IPS DF 4.7 (cell line): ENCODE measurements at regions not wholly inside any gene's neighbourhood (a gene's known extent, or its start where the extent isn't known, plus 50 kb on each side); places are given as distances from the start of the nearest gene placed in this dataset.

Experiments
- DNase-seq: peaks from one replicate; pipeline ENCODE4 v3.0.0-alpha.2; 2013; ENCODE audit warnings: low spot score; ENCODE audit errors: extremely low read depth

DNA sequence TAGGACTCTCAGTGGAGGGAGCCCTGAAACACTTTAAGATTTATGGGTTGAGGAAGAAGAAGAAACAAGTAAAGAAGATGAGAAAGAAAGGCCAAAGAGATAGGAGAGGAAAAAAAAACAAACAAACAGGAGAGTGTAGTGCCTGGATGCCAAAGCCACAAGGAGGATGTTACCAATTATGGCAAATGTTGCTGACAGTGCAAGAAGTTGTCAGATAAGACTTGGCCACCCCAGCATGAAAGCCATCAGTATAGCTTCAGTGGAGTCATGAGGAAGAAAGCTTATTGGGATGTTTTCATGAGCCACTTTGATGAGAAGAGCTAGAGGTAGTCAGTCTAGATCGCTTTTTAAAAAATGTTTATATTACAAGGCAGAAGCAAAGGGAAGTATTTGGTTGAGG is 380.2 kb upstream of the ADGRL4 start:
- DNase-seq: no peak

DNA sequence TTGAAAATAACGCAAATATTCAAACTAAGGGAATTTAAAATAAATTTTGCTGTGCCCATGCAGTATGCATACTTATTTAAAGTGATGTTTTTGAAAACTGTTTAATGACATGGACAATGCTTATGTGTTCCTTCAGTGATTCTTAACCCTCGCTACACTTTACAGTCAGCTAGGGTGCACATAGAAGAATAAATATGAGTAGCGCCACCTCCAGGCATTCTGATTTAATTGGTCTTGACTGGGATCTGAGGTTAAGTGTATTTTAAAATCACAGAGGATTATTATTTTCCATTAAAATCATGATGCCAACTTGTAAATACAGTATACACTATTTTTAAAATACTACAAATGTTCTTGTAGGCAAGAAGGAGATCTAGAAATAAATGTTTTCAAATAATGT is 373.5 kb upstream of the ADGRL4 start:
- DNase-seq: no peak

DNA sequence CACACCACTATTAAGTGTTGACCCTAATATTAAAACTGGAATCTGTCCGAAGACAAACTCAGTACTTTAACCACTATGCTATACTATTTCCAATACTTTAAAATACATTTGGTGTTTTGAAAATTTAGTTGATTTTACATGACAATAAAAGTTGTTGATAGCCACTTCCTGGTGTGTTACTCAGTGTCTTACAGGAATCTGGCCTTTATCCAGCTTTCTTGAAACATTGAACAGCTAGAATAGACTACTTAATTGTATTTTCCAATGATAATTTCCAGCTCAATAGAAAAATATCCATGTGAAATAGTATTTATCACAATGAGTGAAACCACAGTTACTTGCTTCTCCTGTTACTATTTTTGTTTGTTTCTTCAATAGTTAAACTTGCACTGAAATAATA is 369.6 kb upstream of the ADGRL4 start:
- DNase-seq: no peak

DNA sequence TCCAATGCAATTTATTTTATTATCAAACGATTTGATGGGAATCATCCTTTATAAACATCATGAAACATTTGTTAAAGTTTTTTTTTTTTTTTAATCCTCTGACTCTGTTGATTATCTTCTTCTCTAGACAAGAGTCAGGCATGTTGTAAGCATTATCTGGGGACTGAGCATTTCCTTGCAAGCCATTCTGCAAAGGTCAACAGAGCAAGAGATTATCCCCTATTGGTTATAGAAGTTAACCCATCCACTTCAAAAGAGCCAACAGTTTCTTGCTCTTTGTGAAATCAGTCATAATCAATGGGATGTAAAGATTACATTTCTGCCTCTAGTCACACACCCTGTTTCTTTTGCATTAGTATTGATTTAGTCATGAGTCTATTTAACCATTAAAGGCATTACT is 368.8 kb upstream of the ADGRL4 start:
- no peak for DNase-seq

DNA sequence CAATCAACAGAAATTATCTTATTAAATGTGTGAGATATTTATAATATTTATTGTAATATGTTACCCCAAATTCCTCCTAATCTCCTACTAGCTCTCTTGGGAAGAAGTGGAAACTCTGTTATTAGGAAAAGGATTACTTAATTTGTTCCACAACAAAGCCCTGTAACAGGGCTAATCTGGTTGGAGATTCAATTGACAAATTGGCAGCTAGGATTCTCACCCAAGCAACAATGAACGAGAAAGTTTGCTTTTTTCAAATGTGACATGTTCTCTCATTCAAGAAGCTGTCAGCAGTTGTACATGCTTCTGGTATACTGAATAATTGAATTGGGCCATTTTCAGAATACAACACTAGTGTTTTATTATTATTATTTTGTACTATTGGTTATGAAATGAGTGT is 367.9 kb upstream of the ADGRL4 start:
- DNase-seq: no peak

DNA sequence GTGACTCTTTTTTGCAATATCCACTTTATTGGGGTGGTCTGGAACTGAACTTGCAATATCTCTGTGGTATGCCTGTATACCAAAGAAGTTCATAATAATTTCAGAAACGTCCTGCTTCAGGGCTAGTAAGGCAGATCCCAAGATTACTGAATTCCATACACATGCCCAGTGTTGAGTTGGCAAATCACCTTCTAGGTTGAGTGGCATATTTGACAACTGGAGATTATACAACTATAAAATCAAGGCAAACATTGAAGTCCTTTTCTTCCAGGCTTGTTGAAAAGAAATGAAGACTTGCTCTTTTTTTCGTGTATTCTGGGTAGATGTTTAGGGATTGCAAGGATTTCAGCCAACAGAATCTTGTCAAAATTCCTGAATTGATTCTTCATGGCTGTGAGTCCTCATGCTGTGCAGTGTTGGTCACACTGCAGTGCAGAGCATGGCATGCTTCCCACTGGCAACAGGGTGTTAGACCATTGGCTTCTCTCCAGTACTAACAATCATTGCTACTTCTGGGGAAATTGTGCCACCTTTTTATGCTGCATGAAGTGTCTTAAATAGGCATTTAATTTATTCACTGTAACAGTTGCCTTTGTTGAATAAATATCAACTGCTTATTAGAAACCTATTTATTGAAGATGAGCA is 367.1 kb upstream of the ADGRL4 start:
- no peak for DNase-seq

DNA sequence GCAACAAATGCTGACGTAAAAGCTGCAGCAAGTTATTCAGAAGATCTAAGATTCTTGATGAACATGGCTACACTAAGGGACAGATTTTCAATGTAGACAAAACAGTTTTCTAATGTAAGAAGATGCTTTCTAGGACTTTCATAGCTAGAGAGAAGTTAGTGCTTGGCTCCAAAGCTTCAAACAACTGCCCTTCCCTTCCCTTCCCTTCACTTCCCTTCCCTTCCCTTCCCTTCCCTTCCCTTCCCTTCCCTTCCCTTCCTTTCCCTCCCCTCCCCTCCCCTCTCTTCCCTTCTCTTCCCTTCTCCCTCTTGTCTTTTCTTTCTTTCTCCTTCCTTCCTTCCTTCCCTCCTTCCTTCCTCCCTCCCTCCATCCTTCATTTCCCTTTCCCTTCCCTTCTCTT is 365.3 kb upstream of the ADGRL4 start:
- no peak for DNase-seq

DNA sequence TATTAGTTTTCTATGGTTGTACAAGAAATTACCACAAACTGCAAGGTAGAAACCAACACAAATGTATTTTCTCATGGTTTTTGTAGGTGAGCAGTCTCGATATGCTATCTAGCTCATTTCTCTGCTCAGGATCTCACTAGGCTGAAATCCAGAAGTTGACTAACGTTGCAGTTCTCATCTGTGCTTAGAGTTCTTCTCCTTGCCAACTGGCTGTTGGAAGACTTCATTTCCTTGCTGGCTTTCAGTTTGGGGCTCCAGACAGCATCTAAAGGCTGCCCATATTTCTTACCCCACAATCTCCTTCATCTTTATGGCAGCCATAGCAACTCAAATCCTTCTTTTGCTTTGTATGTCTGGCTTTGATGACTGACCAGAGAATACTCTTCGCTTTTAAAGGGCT is 362.6 kb upstream of the ADGRL4 start:
- DNase-seq: no peak

DNA sequence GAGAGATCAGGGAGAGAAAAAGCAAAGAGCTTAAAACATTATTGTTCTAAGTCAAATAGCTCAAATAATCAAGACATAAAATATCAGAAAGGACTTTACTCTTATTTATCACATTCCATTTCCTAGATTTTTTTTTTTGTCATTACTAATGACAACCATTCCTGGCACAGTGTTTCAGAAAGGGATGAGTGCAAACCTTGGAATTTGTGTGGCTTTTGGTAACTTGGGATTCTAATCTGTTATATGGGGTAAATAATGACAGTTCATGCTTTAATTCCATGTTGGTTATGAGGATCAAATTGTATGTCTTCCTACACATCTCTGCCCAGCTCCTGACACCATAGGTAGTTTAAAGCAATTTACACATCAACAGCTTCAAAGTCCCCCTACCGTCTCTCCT is 358.4 kb upstream of the ADGRL4 start:
- no peak for DNase-seq

DNA sequence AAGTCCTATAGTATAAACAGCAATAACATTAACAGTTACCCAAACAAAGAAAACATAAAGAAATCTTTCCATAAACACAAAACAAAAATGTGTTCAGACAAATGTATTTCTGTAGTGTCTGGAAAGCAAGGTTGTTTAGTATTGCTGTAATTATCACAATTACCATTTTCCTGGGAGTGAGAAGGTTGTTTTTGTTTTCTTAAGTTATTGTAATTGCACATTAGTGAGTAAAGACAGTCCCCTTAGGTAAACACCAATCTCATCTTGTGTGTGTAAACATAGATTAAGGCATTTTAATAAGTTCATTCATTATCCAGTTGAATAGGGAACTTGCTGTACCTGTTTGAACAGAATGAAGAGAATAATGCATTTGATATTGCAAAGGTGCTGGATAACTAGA is 356.9 kb upstream of the ADGRL4 start:
- DNase-seq: no peak

DNA sequence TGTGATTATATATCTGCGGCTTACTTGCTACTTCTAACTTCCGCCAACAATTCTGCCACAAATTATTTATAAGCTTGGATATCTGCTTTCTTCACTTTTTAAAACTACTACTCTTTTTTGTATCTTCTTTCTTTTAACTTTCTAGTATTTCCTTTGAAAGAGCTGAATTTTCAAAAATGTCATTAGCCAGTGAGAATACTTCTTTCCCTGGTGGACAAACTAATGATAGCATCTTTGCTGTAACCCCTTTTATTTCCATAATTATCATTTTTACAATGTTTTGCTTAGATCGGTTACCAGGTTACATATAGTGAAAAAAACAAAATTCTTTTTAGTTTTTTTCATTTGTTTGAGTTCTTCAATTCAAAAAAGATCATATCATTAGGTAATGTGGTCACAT is 355.9 kb upstream of the ADGRL4 start:
- DNase-seq: no peak

DNA sequence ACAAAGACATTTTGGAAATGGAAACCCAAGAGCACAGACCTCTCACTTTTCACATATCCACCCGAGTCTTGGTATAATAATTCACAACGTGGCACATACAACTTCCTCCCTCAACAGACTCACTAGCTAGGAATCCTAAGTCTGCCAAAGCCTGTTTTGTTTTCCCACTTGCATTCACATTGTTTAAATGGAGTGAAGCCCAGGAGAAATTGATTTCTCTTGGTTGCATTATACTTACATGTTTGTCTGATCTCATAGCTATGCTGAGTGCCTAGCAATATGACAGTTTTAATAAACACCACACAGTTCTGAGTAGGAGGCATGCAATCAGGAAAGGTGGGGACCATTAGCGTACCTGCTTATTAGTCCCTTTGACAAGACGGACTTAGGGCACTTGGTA is 348.6 kb upstream of the ADGRL4 start:
- no peak for DNase-seq

DNA sequence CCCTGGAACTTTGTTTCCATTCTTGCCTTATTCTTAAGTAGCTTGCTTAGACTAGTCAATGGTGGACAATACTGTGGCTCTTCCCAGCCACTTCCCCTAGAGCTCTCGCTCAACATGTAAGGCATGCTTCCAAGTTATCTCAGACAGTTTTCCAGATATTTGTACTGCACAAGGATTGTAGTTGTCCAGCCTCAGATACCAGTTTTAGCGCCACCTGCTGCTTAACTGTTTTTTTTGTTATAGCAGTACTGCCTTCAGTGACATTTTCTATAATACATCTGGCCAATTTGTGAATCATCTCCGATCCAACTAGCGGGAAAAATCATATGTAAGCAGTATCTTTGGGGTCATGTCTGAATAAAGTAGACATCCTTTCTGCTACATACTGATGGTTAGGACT is 346.7 kb upstream of the ADGRL4 start:
- DNase-seq: peak; percentile 14

DNA sequence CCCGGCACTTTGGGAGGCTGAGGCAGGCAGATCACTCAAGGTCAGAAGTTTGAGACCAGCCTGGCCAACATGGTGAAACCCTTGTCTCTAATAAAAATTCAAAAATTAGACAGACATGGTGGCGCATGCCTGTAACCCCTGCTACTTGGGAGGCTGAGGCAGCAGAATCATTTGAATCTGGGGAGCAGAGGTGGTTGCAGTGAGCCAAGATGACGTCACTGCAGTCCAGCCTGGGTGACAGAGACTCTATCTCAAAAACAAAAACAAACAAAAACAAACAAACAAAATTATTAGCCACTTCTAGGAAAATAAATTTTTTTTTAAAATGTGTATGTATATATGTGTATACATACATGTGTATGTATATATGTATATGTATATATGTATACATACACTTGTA is 320.3 kb upstream of the ADGRL4 start:
- no peak for DNase-seq

DNA sequence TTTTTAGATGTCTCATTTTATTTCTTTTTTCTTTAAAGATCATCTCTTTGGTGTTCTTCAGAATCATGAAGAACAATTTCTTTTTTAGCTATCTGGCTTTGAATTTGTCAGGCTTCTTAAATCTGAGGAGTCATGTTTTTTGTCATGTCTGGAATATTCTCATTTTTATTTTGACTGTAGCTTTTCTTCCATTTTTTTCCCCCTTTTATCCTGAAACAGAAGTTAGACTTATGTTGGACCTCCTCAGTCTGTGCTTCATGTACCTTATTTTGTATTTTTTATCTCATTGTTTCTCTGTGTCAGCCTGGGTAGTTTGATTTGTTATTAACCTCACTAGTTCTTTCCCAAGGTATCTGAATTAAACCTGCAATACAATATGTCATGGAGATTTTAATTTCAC is 319.2 kb upstream of the ADGRL4 start:
- DNase-seq: no peak

DNA sequence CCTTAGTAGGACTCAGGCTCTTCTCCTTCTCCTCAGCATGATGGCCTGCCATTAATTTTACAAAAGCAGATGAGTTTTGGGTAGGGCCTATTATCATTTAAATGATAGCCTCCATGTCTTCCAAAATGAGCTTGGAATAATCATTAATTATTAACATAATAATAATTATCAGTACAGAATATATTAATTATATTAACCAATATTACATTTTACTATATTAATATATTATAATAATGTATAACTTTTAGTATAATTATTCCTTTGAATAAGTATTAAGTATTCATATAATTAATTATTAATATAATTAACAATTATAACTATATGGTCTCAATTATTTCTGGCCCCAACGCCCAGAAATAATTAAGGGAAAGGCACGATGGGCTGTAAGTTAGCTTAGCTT is 318.6 kb upstream of the ADGRL4 start:
- no peak for DNase-seq

DNA sequence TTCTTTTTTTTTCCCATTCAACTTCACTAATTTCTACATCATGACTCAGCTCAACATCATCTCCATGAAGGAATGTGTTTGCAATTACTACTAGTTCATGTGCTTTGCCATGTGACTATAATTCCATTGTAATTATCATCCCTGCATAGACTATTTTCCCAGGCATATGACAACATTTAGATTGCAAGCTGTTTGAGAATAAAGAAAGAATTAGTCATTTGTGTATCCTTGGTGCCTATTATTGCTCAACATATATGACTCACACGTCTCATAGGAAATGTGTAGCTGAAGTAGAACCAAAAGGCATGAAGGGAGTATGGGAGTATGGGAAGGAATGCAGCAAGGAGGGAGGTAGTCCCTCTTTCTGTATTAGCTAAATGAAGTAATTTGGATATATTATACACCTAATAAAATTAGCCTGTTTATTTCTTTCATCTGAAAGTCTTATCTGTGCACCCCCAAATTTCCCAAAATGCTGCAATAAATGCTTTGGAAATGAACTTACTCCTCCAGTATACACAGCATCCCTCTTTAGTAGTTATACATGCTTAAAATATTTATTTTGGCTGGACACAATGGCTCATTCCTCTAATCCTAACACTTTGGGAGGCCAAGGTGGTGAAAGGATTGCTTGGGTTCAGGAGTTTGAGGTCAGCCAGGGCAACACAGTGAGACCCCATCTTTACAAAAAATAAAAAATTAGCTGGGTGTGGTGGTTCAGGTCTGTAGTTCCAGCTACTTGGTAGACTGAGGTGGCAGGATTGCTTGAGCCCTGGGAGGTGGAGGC is 316.9 kb upstream of the ADGRL4 start:
- DNase-seq: no peak

DNA sequence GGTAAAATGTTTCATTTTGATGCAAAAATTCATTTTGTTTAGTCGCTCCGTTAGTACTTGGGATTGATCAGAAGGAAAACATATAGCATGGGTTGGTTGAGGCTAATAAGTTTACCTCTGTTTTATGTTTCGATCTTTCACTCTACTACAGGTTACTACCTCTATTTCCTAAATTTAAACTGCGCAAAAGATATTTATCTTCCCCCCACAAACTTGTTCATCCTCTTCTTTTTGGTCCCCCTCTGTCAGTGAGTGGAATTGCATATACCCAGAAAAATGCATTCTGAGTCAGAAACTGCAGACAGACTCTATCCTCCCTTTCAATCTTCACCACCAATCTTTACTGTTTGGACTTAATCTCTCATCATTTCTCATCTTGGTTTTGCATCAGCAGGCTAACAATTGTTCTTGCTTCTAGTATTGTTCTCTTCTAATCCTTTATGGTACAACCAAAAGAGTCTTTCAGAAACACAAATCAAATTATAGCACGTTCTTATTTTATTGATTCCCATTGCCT is 316.0 kb upstream of the ADGRL4 start:
- DNase-seq: no peak

DNA sequence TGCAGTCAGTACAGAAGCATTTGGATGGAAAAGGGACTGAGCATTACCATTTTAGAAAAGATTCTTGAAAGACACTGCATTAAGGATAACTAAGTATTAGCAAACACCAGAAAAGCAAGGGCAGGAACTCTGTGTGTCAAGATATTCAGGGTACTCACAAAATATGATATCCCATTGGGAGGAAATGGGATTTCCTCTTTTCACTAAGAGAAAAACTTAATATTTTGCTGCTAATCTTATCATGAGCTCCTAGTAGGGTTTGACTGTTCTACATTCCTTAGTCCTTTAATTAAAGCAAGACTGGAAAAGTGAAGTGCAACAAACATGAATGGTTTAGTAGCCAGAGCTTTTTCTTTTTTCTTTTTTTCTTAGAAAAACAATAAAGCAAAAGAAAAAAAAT is 305.9 kb upstream of the ADGRL4 start:
- DNase-seq: no peak

DNA sequence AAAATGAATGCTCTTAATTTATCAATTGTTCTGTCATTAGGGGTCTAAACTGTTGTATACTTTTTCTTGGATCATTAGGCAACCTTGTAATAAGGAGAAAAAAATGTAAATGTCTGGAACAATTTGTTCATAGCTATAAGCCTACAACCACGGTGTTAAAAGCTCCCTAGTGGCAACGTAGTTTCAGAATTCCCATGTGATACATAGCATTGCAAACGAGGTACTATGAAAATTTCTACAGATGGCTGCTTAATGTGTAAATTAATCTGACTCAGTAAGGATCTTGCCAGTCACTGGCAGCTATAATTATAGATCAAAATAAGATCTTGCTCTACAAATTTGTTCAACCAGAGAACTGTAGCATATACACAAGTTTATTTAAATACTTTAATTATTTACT is 304.1 kb upstream of the ADGRL4 start:
- no peak for DNase-seq

DNA sequence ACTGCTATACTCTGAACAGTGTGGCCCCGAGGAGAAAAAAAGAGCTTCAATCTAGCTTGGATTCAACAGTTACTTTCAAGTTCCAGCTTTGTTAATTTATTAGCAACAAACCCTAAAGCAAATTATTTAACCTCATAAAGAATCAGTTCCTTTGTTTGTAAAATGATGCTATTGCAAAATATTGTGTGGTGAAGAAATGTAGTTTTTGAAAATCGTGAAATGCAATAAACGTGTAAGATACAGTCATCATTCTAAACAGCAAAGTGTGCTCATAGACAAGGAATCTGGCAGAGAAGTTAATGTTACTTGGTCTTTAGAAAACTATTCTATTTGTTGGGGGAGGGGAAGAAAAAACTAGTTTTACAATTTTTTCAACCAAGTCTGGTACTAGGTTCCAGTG is 297.6 kb upstream of the ADGRL4 start:
- DNase-seq: no peak

DNA sequence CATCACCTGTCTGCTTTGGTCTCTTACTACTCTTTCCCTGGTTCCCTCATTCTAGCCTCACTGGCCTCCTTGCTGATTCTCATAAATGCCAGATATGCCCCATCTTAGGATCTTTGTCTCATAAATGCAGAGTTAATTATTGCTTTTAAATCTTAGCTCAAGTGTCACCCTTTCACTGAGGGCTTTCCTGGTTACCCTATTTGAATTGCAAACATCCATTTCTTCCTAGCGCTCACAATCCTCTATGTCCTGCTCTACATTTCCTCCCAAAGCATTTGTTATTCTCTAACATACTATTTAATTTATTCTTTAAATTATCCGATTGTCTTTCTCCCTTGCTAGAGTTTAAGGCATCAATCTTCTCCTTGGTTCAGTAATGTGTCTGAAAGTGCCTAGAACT is 296.5 kb upstream of the ADGRL4 start:
- no peak for DNase-seq

DNA sequence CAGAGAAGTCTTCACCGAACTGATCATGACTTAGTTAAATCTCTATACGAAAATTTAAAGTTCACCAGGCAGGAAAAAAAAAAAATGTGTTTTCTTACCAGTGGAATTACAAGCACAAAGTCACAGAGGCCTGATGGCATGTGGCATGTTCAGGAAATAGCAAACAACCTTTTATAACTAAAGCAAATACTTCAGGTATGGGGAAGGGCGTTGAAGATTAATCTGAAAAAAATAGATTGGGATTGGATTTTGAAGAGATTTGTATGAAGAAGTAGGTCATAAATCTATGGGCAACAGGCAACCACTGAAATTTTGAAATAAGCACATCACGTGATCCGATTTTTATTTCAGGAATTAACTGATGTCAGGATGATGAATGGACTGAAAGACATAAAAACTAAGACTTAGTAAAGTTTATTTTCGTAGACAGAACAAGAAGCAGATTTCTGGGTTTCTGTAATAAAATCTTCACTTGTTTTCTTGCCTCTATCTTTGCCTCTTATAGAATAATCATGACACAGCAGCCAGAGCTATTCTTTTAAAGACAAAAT is 295.9 kb upstream of the ADGRL4 start:
- DNase-seq: no peak
